Neuronal stem cell (in vitro differentiated cells): ENCODE measurements at regions not wholly inside any gene's neighbourhood (a gene's known extent, or its start where the extent isn't known, plus 50 kb on each side); places are given as distances from the start of the nearest gene placed in this dataset.
"Not testable (repeated sequence)": the region's sequence is repeated elsewhere in the genome, so short reads cannot be mapped to it uniquely, and the experiment has no call there.

Source experiments
- DNase-seq: peaks from one replicate; pipeline ENCODE4 v3.0.0-alpha.2; 2013; ENCODE audit warnings: low spot score
- H2AFZ ChIP-seq: one replicate; pipeline ENCODE4 v1.6.1; 2013; ENCODE audit warnings: mild to moderate bottlenecking, low read length, inconsistent platforms
- H2AK5ac ChIP-seq: 2 replicates; pipeline ENCODE4 v1.6.1; 2013; ENCODE audit warnings: low read depth, mild to moderate bottlenecking, inconsistent platforms, low read length, moderate library complexity, mixed read lengths
- H2BK120ac ChIP-seq: 2 replicates; pipeline ENCODE4 v1.6.1; 2013; ENCODE audit warnings: low read depth, mild to moderate bottlenecking, inconsistent platforms, low read length, moderate library complexity, mixed read lengths
- H2BK12ac ChIP-seq: one replicate; pipeline ENCODE4 v1.6.1; 2013; ENCODE audit warnings: low read length, inconsistent platforms
- H2BK15ac ChIP-seq: 2 replicates; pipeline ENCODE4 v1.6.1; 2013; ENCODE audit warnings: mild to moderate bottlenecking, low read length, inconsistent platforms, mixed read lengths
- H2BK5ac ChIP-seq: one replicate; pipeline ENCODE4 v1.6.1; 2013; ENCODE audit warnings: inconsistent platforms, mild to moderate bottlenecking, low read length, moderate library complexity
- H3K14ac ChIP-seq: one replicate; pipeline ENCODE4 v1.6.1; 2013; ENCODE audit warnings: low read length, inconsistent platforms
- H3K18ac ChIP-seq: 2 replicates; pipeline ENCODE4 v1.6.1; 2013; ENCODE audit warnings: low read length, inconsistent platforms
- H3K23ac ChIP-seq: 2 replicates; pipeline ENCODE4 v1.6.1; 2013; ENCODE audit warnings: low read depth, mild to moderate bottlenecking, mixed read lengths, low read length, inconsistent platforms; ENCODE audit not compliant: poor library complexity
- H3K27ac ChIP-seq: replicated peaks from 3 replicates; pipeline ENCODE4 v1.5.1; 2013; ENCODE audit warnings: low read length, inconsistent platforms
- H3K27me3 ChIP-seq, 3 experiments: 2 replicates each; pipeline ENCODE4 v1.6.1; 2013; ENCODE audit warnings: low read length in 3 of 3, mild to moderate bottlenecking in 2 of 3, inconsistent platforms in 1 of 3, low read depth in 1 of 3, mixed read lengths in 1 of 3, moderate library complexity in 1 of 3; ENCODE audit not compliant: control insufficient read depth in 3 of 3, insufficient read depth in 3 of 3
- H3K36me3 ChIP-seq, 2 donors: replicated peaks in 1 of 2; 2 replicates each; pipeline ENCODE4 v1.6.1; 2013; ENCODE audit warnings: low read length in 2 of 2; ENCODE audit not compliant: control insufficient read depth in 2 of 2, insufficient read depth in 2 of 2
- H3K4ac ChIP-seq: 2 replicates; pipeline ENCODE4 v1.6.1; 2013; ENCODE audit warnings: inconsistent platforms, mild to moderate bottlenecking, low read length, moderate library complexity
- H3K4me1 ChIP-seq, 2 donors: 1 replicate in 1 of 2; 2 replicates in 1 of 2; pipeline ENCODE4 v1.6.1; 2013; ENCODE audit warnings: low read length in 2 of 2, low read depth in 1 of 2; ENCODE audit not compliant: control insufficient read depth in 2 of 2, insufficient read depth in 1 of 2
- H3K4me2 ChIP-seq: one replicate; pipeline ENCODE4 v1.6.1; 2013; ENCODE audit warnings: mild to moderate bottlenecking, low read length, inconsistent platforms; ENCODE audit not compliant: insufficient read depth, poor library complexity, severe bottlenecking
- H3K4me3 ChIP-seq, 2 donors: 2 replicates each; pipeline ENCODE4 v1.5.1; 2013; ENCODE audit warnings: low read length in 2 of 2, mild to moderate bottlenecking in 2 of 2, inconsistent platforms in 1 of 2, moderate library complexity in 1 of 2
- H3K79me1 ChIP-seq: one replicate; pipeline ENCODE4 v1.6.1; 2013; ENCODE audit warnings: low read depth, mild to moderate bottlenecking, inconsistent platforms, low read length, moderate library complexity
- H3K9ac ChIP-seq: one replicate; pipeline ENCODE4 v1.6.1; 2013; ENCODE audit warnings: mild to moderate bottlenecking, low read depth, low read length, inconsistent platforms; ENCODE audit not compliant: poor library complexity
- H3K9me3 ChIP-seq, 2 donors: replicated peaks in 1 of 2; 2 replicates each; pipeline versions ENCODE3 to v1.6.1; 2013; ENCODE audit warnings: low read length in 2 of 2, mild to moderate bottlenecking in 2 of 2, inconsistent platforms in 1 of 2, low read depth in 1 of 2, mixed read lengths in 1 of 2, moderate library complexity in 1 of 2; ENCODE audit not compliant: control insufficient read depth in 2 of 2, insufficient read depth in 1 of 2
- H4K8ac ChIP-seq: one replicate; pipeline ENCODE4 v1.6.1; 2013; ENCODE audit warnings: low read depth, mild to moderate bottlenecking, inconsistent platforms, low read length, moderate library complexity
- H4K91ac ChIP-seq: one replicate; pipeline ENCODE4 v1.6.1; 2013; ENCODE audit warnings: low read length, low read depth, mild to moderate bottlenecking, inconsistent platforms; ENCODE audit not compliant: poor library complexity
- WGBS, 2 donors: extraction: QIAGEN DNeasy Blood & Tissue Kit; methylation state at CpG; one replicate each; pipeline ENCODE4 v1.1.7; 2013; ENCODE audit warnings: missing lambda C conversion rate in 2 of 2, mixed read lengths in 1 of 2; ENCODE audit not compliant: insufficient read length in 2 of 2, insufficient replicate concordance in 1 of 2; ENCODE audit errors: extremely low coverage in 2 of 2; 5-methylcytosine and 5-hydroxymethylcytosine counted together

DNA sequence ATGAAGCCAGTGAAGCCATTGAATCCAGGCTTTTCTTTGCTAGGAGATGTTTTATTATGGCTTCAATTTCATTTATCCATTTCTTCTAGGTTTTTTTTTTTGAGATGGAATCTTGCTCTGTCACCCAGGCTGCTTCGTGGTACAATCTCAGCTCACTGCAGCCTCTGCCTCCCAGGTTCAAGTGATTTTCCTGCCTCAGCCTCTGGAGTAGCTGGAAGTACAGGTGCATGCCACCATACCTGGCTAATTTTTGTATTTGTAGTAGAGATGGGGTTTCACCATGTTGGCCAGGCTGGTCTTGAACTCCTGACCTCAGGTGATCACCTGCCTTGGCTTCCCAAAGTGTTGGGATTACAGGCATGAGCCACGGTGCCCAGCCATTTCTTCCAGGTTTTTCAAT, 171.6 kb downstream of the CWH43 start:
- H3K27me3 ChIP-seq, H3K9ac ChIP-seq, H4K91ac ChIP-seq, H2BK15ac ChIP-seq, H4K8ac ChIP-seq, DNase-seq, H2BK5ac ChIP-seq, H3K23ac ChIP-seq, H2BK12ac ChIP-seq, H3K36me3 ChIP-seq, H3K79me1 ChIP-seq, H2BK120ac ChIP-seq, H2AFZ ChIP-seq, H3K18ac ChIP-seq, H3K4me2 ChIP-seq, H3K4me3 ChIP-seq, H2AK5ac ChIP-seq, H3K4ac ChIP-seq, H3K14ac ChIP-seq, H3K27ac ChIP-seq, H3K4me1 ChIP-seq: not testable (repeated sequence)
- WGBS, 2 donors: no CpG with 5 or more reads among the region's 2 CpGs
- H3K9me3 ChIP-seq: peaks cover 2 to 21% of the 10 kb centered on the region in 2 donors

DNA sequence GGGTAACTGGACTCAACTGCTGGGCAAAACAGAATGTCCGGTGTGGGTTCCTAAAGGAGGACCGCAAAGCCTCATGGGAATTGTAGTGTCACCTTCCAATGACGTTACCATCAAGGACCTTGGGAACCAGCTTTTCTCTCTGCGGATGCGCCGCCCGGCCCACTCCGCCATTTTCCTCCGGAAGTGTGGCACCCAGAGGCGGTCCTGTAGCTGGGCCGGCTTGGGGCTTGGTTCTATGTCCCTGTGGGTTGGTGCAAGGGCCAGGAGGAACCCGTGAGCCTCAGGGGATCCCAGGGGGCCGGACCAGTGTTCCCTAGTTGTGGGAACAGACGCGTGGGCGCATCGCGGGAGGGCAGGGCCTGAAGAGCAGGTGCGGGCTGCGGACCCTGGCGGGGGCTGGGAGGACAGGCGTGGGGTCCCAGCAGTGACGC, 175.1 kb downstream of the CWH43 start:
- WGBS, 2 donors: no CpG with 5 or more reads among the region's 23 CpGs
- H2BK12ac ChIP-seq, H3K4me3 ChIP-seq, H3K18ac ChIP-seq, H3K27me3 ChIP-seq, H2BK15ac ChIP-seq, H3K36me3 ChIP-seq, H2BK120ac ChIP-seq, H3K4ac ChIP-seq, H4K8ac ChIP-seq, H3K14ac ChIP-seq, H3K4me1 ChIP-seq, H3K9me3 ChIP-seq, DNase-seq, H3K23ac ChIP-seq, H3K27ac ChIP-seq, H2AK5ac ChIP-seq, H3K4me2 ChIP-seq, H2BK5ac ChIP-seq, H3K9ac ChIP-seq, H2AFZ ChIP-seq, H4K91ac ChIP-seq, H3K79me1 ChIP-seq: not testable (repeated sequence)

DNA sequence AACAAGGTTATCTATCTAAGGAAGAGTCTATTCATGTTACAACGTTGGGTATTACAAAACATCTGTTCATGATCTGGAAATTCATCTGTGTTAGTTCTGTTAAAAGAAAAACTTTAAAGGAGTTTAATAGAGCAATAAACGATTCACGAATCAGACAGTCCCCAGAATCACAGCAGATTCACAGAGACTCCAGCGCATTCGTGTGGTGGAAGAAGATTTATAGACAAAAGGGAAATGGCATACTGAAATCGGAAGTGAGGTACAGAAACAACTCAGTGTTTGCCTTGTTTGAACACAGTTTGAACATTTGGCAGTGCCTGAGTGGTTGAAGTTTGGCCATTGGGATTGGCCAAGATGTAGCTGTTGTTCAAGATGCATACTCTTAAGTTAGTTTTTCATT, 178.8 kb downstream of the CWH43 start:
- not testable (repeated sequence) for H3K79me1 ChIP-seq, H3K4me3 ChIP-seq, DNase-seq, H3K23ac ChIP-seq, H3K36me3 ChIP-seq, H3K4me1 ChIP-seq, H3K14ac ChIP-seq, H2BK5ac ChIP-seq, H2BK120ac ChIP-seq, H3K27ac ChIP-seq, H3K9me3 ChIP-seq, H2BK12ac ChIP-seq, H2AK5ac ChIP-seq, H2BK15ac ChIP-seq, H3K9ac ChIP-seq, H4K8ac ChIP-seq, H3K4me2 ChIP-seq, H3K4ac ChIP-seq, H2AFZ ChIP-seq, H3K18ac ChIP-seq, H3K27me3 ChIP-seq, H4K91ac ChIP-seq
- no CpG with 5 or more reads among the region's 6 CpGs for WGBS, 2 donors

DNA sequence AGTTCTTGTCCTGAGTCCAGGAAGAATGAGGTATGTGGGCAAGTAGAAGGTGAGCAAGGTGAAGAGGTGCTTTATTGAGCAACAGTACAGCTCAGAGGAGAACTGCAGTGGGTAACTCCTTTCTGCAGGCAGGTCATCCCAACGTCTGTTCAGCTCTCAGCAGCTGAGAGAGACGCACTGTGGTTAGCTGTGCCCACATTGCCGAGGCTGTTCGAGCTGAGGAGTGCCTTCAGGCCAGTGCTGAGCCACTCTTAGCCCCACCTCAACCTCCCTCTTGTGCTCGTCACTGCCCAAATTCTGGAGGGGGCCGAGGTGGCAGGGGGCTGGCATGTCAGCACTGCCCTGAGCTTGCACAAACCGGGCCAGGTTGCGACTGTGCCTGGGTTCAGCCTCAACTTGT, 191.8 kb downstream of the CWH43 start:
- H3K27me3 ChIP-seq, H3K79me1 ChIP-seq, H3K4me3 ChIP-seq, H3K27ac ChIP-seq, H2BK120ac ChIP-seq, H2BK5ac ChIP-seq, H3K18ac ChIP-seq, H4K91ac ChIP-seq, H3K23ac ChIP-seq, H3K4me1 ChIP-seq, DNase-seq, H3K9ac ChIP-seq, H2BK12ac ChIP-seq, H3K4ac ChIP-seq, H3K14ac ChIP-seq, H3K9me3 ChIP-seq, H2AFZ ChIP-seq, H3K36me3 ChIP-seq, H2BK15ac ChIP-seq, H4K8ac ChIP-seq, H3K4me2 ChIP-seq, H2AK5ac ChIP-seq: not testable (repeated sequence)
- WGBS, 2 donors: no CpG with 5 or more reads among the region's 8 CpGs
